GM18519 (cell line): ENCODE measurements at regions not wholly inside any gene's neighbourhood (a gene's known extent, or its start where the extent isn't known, plus 50 kb on each side); places are given as distances from the start of the nearest gene placed in this dataset.
"Not testable (repeated sequence)": the region's sequence is repeated elsewhere in the genome, so short reads cannot be mapped to it uniquely, and the experiment has no call there.

Experiments
- ATAC-seq: cut with Tn5 transposase; IDR thresholded peaks from one replicate; pipeline ENCODE4 v1.9.1; 2021; ENCODE audit warnings: mild to moderate bottlenecking, moderate library complexity; ENCODE audit not compliant: unreplicated experiment, low FRiP score

GRCh38 chr13:54383604-54384003 is 1355.0 kb downstream of the OLFM4 start:
- ATAC-seq = no peak

- no peak for ATAC-seq
These were observed 1359.0 kb downstream of the OLFM4 start for GRCh38 chr13:54387625-54388024.

GRCh38 chr13:54390841-54391240 is 1362.2 kb downstream of the OLFM4 start:
- ATAC-seq = no peak

GRCh38 chr13:54394085-54394700 is 1365.6 kb downstream of the OLFM4 start:
- no peak for ATAC-seq

- ATAC-seq = no peak
These were observed 1366.3 kb downstream of the OLFM4 start for GRCh38 chr13:54394908-54395307.

GRCh38 chr13:54402495-54402894 is 1373.9 kb downstream of the OLFM4 start:
- ATAC-seq = no peak

- ATAC-seq = no peak
These were observed 1387.2 kb downstream of the OLFM4 start for GRCh38 chr13:54415753-54416366.

GRCh38 chr13:54422946-54423345 is 1394.3 kb downstream of the OLFM4 start:
- not testable (repeated sequence) for ATAC-seq

GRCh38 chr13:54424344-54424743 is 1395.7 kb downstream of the OLFM4 start:
- no peak for ATAC-seq

GRCh38 chr13:54433493-54434206 is 1405.0 kb downstream of the OLFM4 start:
- ATAC-seq = no peak

- ATAC-seq = not testable (repeated sequence)
These were observed 1412.3 kb downstream of the OLFM4 start for GRCh38 chr13:54440853-54441400.

GRCh38 chr13:54445453-54445852 is 1416.8 kb downstream of the OLFM4 start:
- no peak for ATAC-seq

GRCh38 chr13:54445865-54446264 is 1417.3 kb downstream of the OLFM4 start:
- no peak for ATAC-seq

- no peak for ATAC-seq
These were observed 1421.3 kb downstream of the OLFM4 start for GRCh38 chr13:54449922-54450321.

- no peak for ATAC-seq
These were observed 1455.6 kb downstream of the OLFM4 start for GRCh38 chr13:54484166-54484565.

GRCh38 chr13:54486421-54487166 is 1458.0 kb downstream of the OLFM4 start:
- no peak for ATAC-seq

GRCh38 chr13:54489359-54489758 is 1460.7 kb downstream of the OLFM4 start:
- ATAC-seq = no peak

GRCh38 chr13:54492995-54493394 is 1464.4 kb downstream of the OLFM4 start:
- ATAC-seq = no peak

GRCh38 chr13:54511366-54511765 is 1482.8 kb downstream of the OLFM4 start:
- no peak for ATAC-seq

GRCh38 chr13:54513254-54513653 is 1484.6 kb downstream of the OLFM4 start:
- ATAC-seq = no peak

- ATAC-seq = no peak
These were observed 1507.5 kb downstream of the OLFM4 start for GRCh38 chr13:54536112-54536511.
